KMS-11 (cell line): ENCODE measurements at regions not wholly inside any gene's neighbourhood (a gene's known extent, or its start where the extent isn't known, plus 50 kb on each side); places are given as distances from the start of the nearest gene placed in this dataset.

Experiments used
- H2AFZ ChIP-seq: fragments of 200-600 bp; sonication (generic); 2 replicates; pipeline ENCODE4 v1.6.1; 2016; ENCODE audit warnings: antibody characterized with exemption, mixed run types, low read depth
- H3K27ac ChIP-seq: fragments of 200-600 bp; sonication (generic); 2 replicates; pipeline ENCODE4 v1.6.1; 2016; ENCODE audit warnings: mild to moderate bottlenecking, mixed run types
- H3K27me3 ChIP-seq: fragments of 200-600 bp; sonication (generic); 2 replicates; pipeline ENCODE4 v1.6.1; 2017; ENCODE audit warnings: mild to moderate bottlenecking, low read depth, mixed run types, moderate library complexity; ENCODE audit not compliant: insufficient read depth
- H3K36me3 ChIP-seq: fragments of 200-600 bp; sonication (generic); 2 replicates; pipeline ENCODE4 v1.6.1; 2017; ENCODE audit warnings: mild to moderate bottlenecking, mixed run types; ENCODE audit not compliant: insufficient read depth
- H3K4me1 ChIP-seq: fragments of 200-600 bp; sonication (generic); 2 replicates; pipeline ENCODE4 v1.6.1; 2016; ENCODE audit warnings: mild to moderate bottlenecking, low read depth, mixed run types; ENCODE audit not compliant: poor library complexity, severe bottlenecking
- H3K4me2 ChIP-seq: fragments of 200-600 bp; sonication (generic); 2 replicates; pipeline ENCODE4 v1.7.0; 2016; ENCODE audit warnings: mild to moderate bottlenecking, mixed run types
- H3K4me3 ChIP-seq: fragments of 200-600 bp; sonication (generic); IDR thresholded peaks from 2 replicates; pipeline ENCODE4 v1.6.1; 2017; ENCODE audit warnings: low read depth, low read length, mixed read lengths; ENCODE audit not compliant: insufficient read depth
- H3K79me2 ChIP-seq: fragments of 200-600 bp; sonication (generic); 2 replicates; pipeline ENCODE4 v1.6.1; 2016; ENCODE audit warnings: low read depth, mixed run types; ENCODE audit not compliant: insufficient read depth
- H3K9ac ChIP-seq: fragments of 200-600 bp; sonication (generic); 2 replicates; pipeline ENCODE4 v1.6.1; 2016; ENCODE audit warnings: mild to moderate bottlenecking, mixed run types
- H4K20me1 ChIP-seq: fragments of 200-600 bp; sonication (generic); 2 replicates; pipeline ENCODE4 v1.6.1; 2016; ENCODE audit warnings: mild to moderate bottlenecking, mixed run types; ENCODE audit not compliant: insufficient read depth
- CTCF ChIP-seq: fragments of 200-600 bp; sonication (generic); conservative IDR thresholded peaks from 2 replicates; pipeline ENCODE4 v1.6.1; 2017; ENCODE audit warnings: low read depth, mild to moderate bottlenecking, antibody characterized with exemption, low read length, moderate library complexity, mixed read lengths

DNA sequence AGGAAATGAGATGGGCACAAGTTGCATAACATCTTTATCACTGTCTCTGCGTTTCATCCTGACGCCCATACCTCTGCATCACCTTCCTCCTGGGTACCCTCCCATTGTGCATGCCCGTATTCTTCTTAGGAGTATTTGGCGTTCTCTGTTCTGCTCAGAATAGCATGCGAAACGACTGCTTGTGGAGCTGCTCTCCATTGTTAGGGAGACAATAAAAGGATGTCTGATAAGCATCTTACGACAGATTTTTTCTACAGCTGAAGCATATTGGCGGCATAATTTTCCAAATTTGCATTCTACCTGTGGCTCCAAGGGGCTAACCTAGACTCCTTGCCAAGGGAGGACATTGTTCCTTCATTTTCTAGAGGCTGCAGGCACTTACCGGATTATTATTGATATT lies 118.6 kb downstream of the EDN1 start:
- Histone ChIP-seq H3K27ac (no peak overlapping the region), H3K79me2 (no peaks in the 10 kb centered on the region), H3K4me2 (no peak overlapping the region), H3K4me1 (no peaks in the 10 kb centered on the region), H2AFZ (no peak overlapping the region), H4K20me1 (no peaks in the 10 kb centered on the region), H3K9ac (no peak overlapping the region), H3K36me3 (no peaks in the 10 kb centered on the region), H3K4me3 (no peak overlapping the region), H3K27me3 (no peaks in the 10 kb centered on the region)
- no peak for TF ChIP-seq CTCF

GRCh38 chr6:12410946-12411345 lies 120.8 kb downstream of the EDN1 start:
- no peak for TF ChIP-seq CTCF
- no peaks in the 10 kb centered on the region for H3K4me1 ChIP-seq
- no peaks in the 10 kb centered on the region for H3K36me3 ChIP-seq
- no peaks in the 10 kb centered on the region for H3K79me2 ChIP-seq
- H3K27me3 ChIP-seq = no peaks in the 10 kb centered on the region
- H3K9ac ChIP-seq = no peak overlapping the region
- no peak overlapping the region for H3K4me2 ChIP-seq
- no peak overlapping the region for H3K4me3 ChIP-seq
- H2AFZ ChIP-seq = no peak overlapping the region
- no peak overlapping the region for H3K27ac ChIP-seq
- no peaks in the 10 kb centered on the region for H4K20me1 ChIP-seq

- TF ChIP-seq CTCF = no peak
- H3K79me2 ChIP-seq = no peaks in the 10 kb centered on the region
- no peaks in the 10 kb centered on the region for H3K27me3 ChIP-seq
- H3K4me3 ChIP-seq = no peak overlapping the region
- no peak overlapping the region for H3K4me2 ChIP-seq
- H3K27ac ChIP-seq = no peak overlapping the region
- no peaks in the 10 kb centered on the region for H3K36me3 ChIP-seq
- no peak overlapping the region for H2AFZ ChIP-seq
- no peak overlapping the region for H3K9ac ChIP-seq
- no peaks in the 10 kb centered on the region for H4K20me1 ChIP-seq
- H3K4me1 ChIP-seq = no peaks in the 10 kb centered on the region
Observed at GRCh38 chr6:12414096-12414675, 124.0 kb downstream of the EDN1 start.

GRCh38 chr6:12415980-12416598 lies 125.9 kb downstream of the EDN1 start:
- Histone ChIP-seq H3K4me3 (no peak overlapping the region), H4K20me1 (no peaks in the 10 kb centered on the region), H3K36me3 (no peaks in the 10 kb centered on the region), H2AFZ (no peak overlapping the region), H3K4me1 (no peaks in the 10 kb centered on the region), H3K4me2 (no peak overlapping the region), H3K9ac (no peak overlapping the region), H3K79me2 (no peaks in the 10 kb centered on the region), H3K27me3 (no peaks in the 10 kb centered on the region), H3K27ac (no peak overlapping the region)
- TF ChIP-seq CTCF = no peak
